Hematopoietic multipotent progenitor cell treated with erythropoietin and hydrocortisone succinate and interleukin-3 and kit ligand, for 8 days (in vitro differentiated cells): ENCODE measurements at regions not wholly inside any gene's neighbourhood (a gene's known extent, or its start where the extent isn't known, plus 50 kb on each side); places are given as distances from the start of the nearest gene placed in this dataset.
A peak's percentile ranks its signal among the peaks of the same experiment; 100 is the strongest.
"Not testable (repeated sequence)": the region's sequence is repeated elsewhere in the genome, so short reads cannot be mapped to it uniquely, and the experiment has no call there.

Source experiments
- DNase-seq: peaks from one replicate; pipeline ENCODE4 v3.0.0-alpha.2; 2015

GRCh38 chr4:118589471-118590055 lies 95.6 kb upstream of the METTL14 start:
- no peak for DNase-seq

- DNase-seq, result peak; percentile 94
Measured at GRCh38 chr4:118591339-118592046, 93.7 kb upstream of the METTL14 start.

- not testable (repeated sequence) for DNase-seq
Measured at GRCh38 chr4:118592289-118592688, 92.9 kb upstream of the METTL14 start.

GRCh38 chr4:118595883-118596282 lies 89.3 kb upstream of the METTL14 start:
- not testable (repeated sequence) for DNase-seq

GRCh38 chr4:118625097-118625496 lies 60.1 kb upstream of the METTL14 start:
- not testable (repeated sequence) for DNase-seq

- peak; percentile 20 for DNase-seq
Measured at GRCh38 chr4:118629697-118630096, 55.5 kb upstream of the METTL14 start.

- not testable (repeated sequence) for DNase-seq
Measured at GRCh38 chr4:118630897-118631296, 54.3 kb upstream of the METTL14 start.

GRCh38 chr4:118631321-118632050 lies 53.7 kb upstream of the METTL14 start:
- DNase-seq, result not testable (repeated sequence)

GRCh38 chr4:118633476-118633875 lies 51.7 kb upstream of the METTL14 start:
- DNase-seq, result not testable (repeated sequence)

GRCh38 chr4:118634126-118634875 lies 50.9 kb upstream of the METTL14 start:
- DNase-seq, result not testable (repeated sequence)
